ENCODE measurements at regions not wholly inside any gene's neighbourhood (a gene's known extent, or its start where the extent isn't known, plus 50 kb on each side); places are given as distances from the start of the nearest gene placed in this dataset.

GRCh38 chr5:171562822-171563221, 143.4 kb downstream of the FGF18 start:
- no peak for TF ChIP-seq CTCF (IDR thresholded peaks at IDR 0.05)
- no peak for TF ChIP-seq ELF4 (CRISPR knock-in tag; IDR thresholded peaks at IDR 0.05; ENCODE audit: low read depth)
- TF ChIP-seq NFE2L1 (CRISPR knock-in tag; IDR thresholded peaks at IDR 0.05) = no peak
- TF ChIP-seq ZNF121 (CRISPR knock-in tag; IDR thresholded peaks at IDR 0.05) = no peak
- no peak for TF ChIP-seq CBFB (CRISPR knock-in tag; IDR thresholded peaks at IDR 0.05; ENCODE audit: low read depth)
- no peak for TF ChIP-seq MAX (CRISPR knock-in tag; IDR thresholded peaks at IDR 0.05)

All from WTC11 (cell line).